Colonic mucosa (tissue), 4 donors: ENCODE measurements at regions not wholly inside any gene's neighbourhood (a gene's known extent, or its start where the extent isn't known, plus 50 kb on each side); places are given as distances from the start of the nearest gene placed in this dataset.

ENCODE experiments used
- DNase-seq: peaks from one replicate; pipeline ENCODE4 v3.0.0-alpha.2; 2020
- H3K27ac ChIP-seq: fragments of 200-600 bp; one replicate; pipeline ENCODE4 v1.8.0; 2021
- H3K27me3 ChIP-seq: fragments of 200-600 bp; one replicate; pipeline ENCODE4 v1.8.0; 2021
- H3K36me3 ChIP-seq: fragments of 200-600 bp; one replicate; pipeline ENCODE4 v1.8.0; 2021
- H3K4me1 ChIP-seq: fragments of 200-600 bp; one replicate; pipeline ENCODE4 v1.8.0; 2021; ENCODE audit warnings: mild to moderate bottlenecking
- H3K4me3 ChIP-seq: fragments of 200-600 bp; one replicate; pipeline ENCODE4 v1.8.0; 2021
- H3K9ac ChIP-seq, 2 donors: one replicate each; pipeline ENCODE4 v1.7.0; 2013; ENCODE audit warnings: control low read depth in 2 of 2, low read depth in 2 of 2, low read length in 2 of 2
- H3K9me3 ChIP-seq: fragments of 200-600 bp; one replicate; pipeline ENCODE4 v1.8.0; 2021
- CTCF ChIP-seq: fragments of 200-600 bp; IDR thresholded peaks from one replicate; pipeline ENCODE4 v1.8.0; 2022; ENCODE audit warnings: antibody characterized with exemption, mild to moderate bottlenecking
- intact Hi-C: fragments of 100-400 bp; cut with DNase I; formaldehyde crosslinking; loops from one replicate; pipeline ENCODE4 v1.14.1; 2022
- donor health status: healthy.
- donor health status: DM: no; HTN: no; CAD: no.
- donor health status: DM: no; HTN: no; CAD: no.

- Histone ChIP-seq H3K9ac (no peak overlapping the region), H3K4me3 (no peak overlapping the region), H3K27me3 (no peaks in the 10 kb centered on the region), H3K4me1 (no peaks in the 10 kb centered on the region), H3K36me3 (no peaks in the 10 kb centered on the region), H3K27ac (no peak overlapping the region), H3K9me3 (no peaks in the 10 kb centered on the region)
- no peak for TF ChIP-seq CTCF
- DNase-seq = no peak
- intact Hi-C loops = no loop called here
Observed at GRCh38 chr2:150271952-150272802, 215.3 kb downstream of the RND3 start.

GRCh38 chr2:150267651-150268415 is 219.6 kb downstream of the RND3 start:
- no peak for DNase-seq
- TF ChIP-seq CTCF = no peak
- Histone ChIP-seq H3K36me3 (no peaks in the 10 kb centered on the region), H3K4me3 (no peak overlapping the region), H3K9ac (no peak overlapping the region), H3K27me3 (no peaks in the 10 kb centered on the region), H3K9me3 (no peaks in the 10 kb centered on the region), H3K4me1 (no peaks in the 10 kb centered on the region), H3K27ac (no peak overlapping the region)
- intact Hi-C loops = no loop called here

GRCh38 chr2:150266931-150267330 is 220.5 kb downstream of the RND3 start:
- intact Hi-C loops = no loop called here
- Histone ChIP-seq H3K9me3 (no peaks in the 10 kb centered on the region), H3K9ac (no peak overlapping the region), H3K4me1 (no peaks in the 10 kb centered on the region), H3K27me3 (no peaks in the 10 kb centered on the region), H3K4me3 (no peak overlapping the region), H3K27ac (no peak overlapping the region), H3K36me3 (no peaks in the 10 kb centered on the region)
- TF ChIP-seq CTCF = no peak
- DNase-seq = no peak

GRCh38 chr2:150264442-150264841 is 223.0 kb downstream of the RND3 start:
- intact Hi-C loops = no loop called here
- no peak overlapping the region for H3K9ac ChIP-seq
- DNase-seq = no peak
- H3K9me3 ChIP-seq = no peaks in the 10 kb centered on the region
- H3K36me3 ChIP-seq = no peaks in the 10 kb centered on the region
- no peaks in the 10 kb centered on the region for H3K27me3 ChIP-seq
- H3K4me1 ChIP-seq = no peaks in the 10 kb centered on the region
- no peak for TF ChIP-seq CTCF
- H3K27ac ChIP-seq = no peak overlapping the region
- no peak overlapping the region for H3K4me3 ChIP-seq

- Histone ChIP-seq H3K27ac (no peak overlapping the region), H3K27me3 (no peaks in the 10 kb centered on the region), H3K4me1 (no peaks in the 10 kb centered on the region), H3K9ac (no peak overlapping the region), H3K9me3 (no peaks in the 10 kb centered on the region), H3K36me3 (no peaks in the 10 kb centered on the region), H3K4me3 (no peak overlapping the region)
- DNase-seq = no peak
- intact Hi-C loops = no loop called here
- TF ChIP-seq CTCF = no peak
Observed at GRCh38 chr2:150261691-150262090, 225.8 kb downstream of the RND3 start.
